Endothelial cell of umbilical vein (primary cell): ENCODE measurements at regions not wholly inside any gene's neighbourhood (a gene's known extent, or its start where the extent isn't known, plus 50 kb on each side); places are given as distances from the start of the nearest gene placed in this dataset.

ENCODE experiments used
- BruUV-seq: library from RNA; stranded (reverse); fragments of 400-500 nt; replicated peaks from 2 replicates; lab custom pipeline; 2021; lab: Mats Ljungman, UMichigan
- CTCF ChIA-PET: fragments of 300-600, 350-600 bp; sonication (Branson Sonifier 250); formaldehyde crosslinking; loops from one replicate; lab custom pipeline; 2021; ENCODE audit warnings: antibody characterized with exemption, inconsistent platforms; lab: Charles Lee
- POLR2A ChIA-PET: fragments of 300-600, 350-600 bp; sonication (Branson Sonifier 250); formaldehyde crosslinking; loops from one replicate; lab custom pipeline; 2021; ENCODE audit warnings: antibody characterized with exemption, inconsistent platforms; lab: Charles Lee
- DNase-seq: peaks from one replicate; pipeline ENCODE4 v3.0.0-alpha.2; 2011; ENCODE audit warnings: low read depth, low spot score
- FAIRE-seq: peaks from 2 replicates; lab custom pipeline; 2011; peaks lifted over from hg19 to GRCh38; lab: Jason Lieb, UNC
- H2AFZ ChIP-seq: 2 replicates; pipeline ENCODE4 v1.6.0; 2012; ENCODE audit warnings: low read depth, low read length, control low read depth, inconsistent platforms
- H3K27ac ChIP-seq: 2 replicates; pipeline ENCODE4 v1.5.1; 2011; ENCODE audit warnings: low read depth, mild to moderate bottlenecking, control low read depth, low read length, moderate library complexity; ENCODE audit not compliant: insufficient read depth
- H3K27me3 ChIP-seq, 2 experiments: 2 replicates each; pipeline versions ENCODE4 v1.6.0 to v1.6.1; 2011; ENCODE audit warnings: low read length in 2 of 2, mixed read lengths in 1 of 2; ENCODE audit not compliant: control insufficient read depth in 2 of 2, insufficient read depth in 2 of 2
- H3K36me3 ChIP-seq, 2 experiments: 2 replicates in 1 of 2; 3 replicates in 1 of 2; pipeline ENCODE4 v1.5.1; 2011; ENCODE audit warnings: low read length in 2 of 2, mild to moderate bottlenecking in 1 of 2, moderate library complexity in 1 of 2; ENCODE audit not compliant: control insufficient read depth in 2 of 2, insufficient read depth in 2 of 2; ENCODE audit errors: extremely low read depth in 1 of 2
- H3K4me1 ChIP-seq: 3 replicates; pipeline ENCODE4 v1.5.1; 2011; ENCODE audit warnings: mild to moderate bottlenecking, low read length; ENCODE audit not compliant: control insufficient read depth, insufficient read depth; ENCODE audit errors: extremely low read depth
- H3K4me2 ChIP-seq: 2 replicates; pipeline ENCODE4 v1.6.1; 2011; ENCODE audit warnings: low read length, control low read depth, mixed read lengths; ENCODE audit not compliant: insufficient read depth
- H3K4me3 ChIP-seq, 3 experiments: fragments of 200-600 bp in 1 of 3; sonication (generic), shearing (Covaris generic) in 1 of 3; replicated peaks in 1 of 3; 2 replicates each; pipeline ENCODE4 v1.5.1; 2011 to 2016; ENCODE audit warnings: control low read depth in 3 of 3, low read length in 3 of 3, mild to moderate bottlenecking in 2 of 3, inconsistent platforms in 1 of 3, low read depth in 1 of 3, moderate library complexity in 1 of 3; ENCODE audit not compliant: insufficient read depth in 1 of 3
- H3K79me2 ChIP-seq: 2 replicates; pipeline ENCODE4 v1.6.0; 2012; ENCODE audit warnings: low read length, inconsistent platforms; ENCODE audit not compliant: control insufficient read depth, insufficient read depth
- H3K9ac ChIP-seq: replicated peaks from 2 replicates; pipeline ENCODE3; 2011; ENCODE audit warnings: low read length, control low read depth; ENCODE audit not compliant: insufficient read depth; ENCODE audit errors: extremely low read depth
- H3K9me1 ChIP-seq: replicated peaks from 3 replicates; pipeline ENCODE4 v1.6.0; 2011; ENCODE audit warnings: mild to moderate bottlenecking, low read length; ENCODE audit not compliant: control insufficient read depth, insufficient read depth; ENCODE audit errors: extremely low read depth
- H3K9me3 ChIP-seq: replicated peaks from 2 replicates; pipeline ENCODE4 v1.5.1; 2012; ENCODE audit warnings: low read length, inconsistent platforms; ENCODE audit not compliant: control insufficient read depth, insufficient read depth
- H4K20me1 ChIP-seq: replicated peaks from 2 replicates; pipeline ENCODE3; 2011; ENCODE audit warnings: mild to moderate bottlenecking, low read length; ENCODE audit not compliant: control insufficient read depth, insufficient read depth; ENCODE audit errors: extremely low read depth
- GATA2 ChIP-seq: IDR thresholded peaks from 2 replicates; pipeline ENCODE4 v1.7.0; 2011; ENCODE audit warnings: low read depth, mild to moderate bottlenecking, moderate library complexity, mixed read lengths, low read length; ENCODE audit not compliant: insufficient read length, insufficient read depth
- JUN ChIP-seq: IDR thresholded peaks from 2 replicates; pipeline ENCODE4 v1.6.1; 2011; ENCODE audit warnings: borderline replicate concordance, low read depth; ENCODE audit not compliant: insufficient read length, insufficient read depth
- MYC ChIP-seq: IDR thresholded peaks from one replicate; pipeline ENCODE4 v1.6.1; 2011; ENCODE audit warnings: mild to moderate bottlenecking, low read depth, low read length
- POLR2A ChIP-seq: IDR thresholded peaks from 2 replicates; pipeline ENCODE4 v1.6.1; 2012; ENCODE audit warnings: low read depth, mild to moderate bottlenecking, control low read depth, low read length
- dilution Hi-C: fragments of 300-500 bp; cut with MboI; formaldehyde crosslinking; loops from one replicate; pipeline ENCODE4 v1.15.0; 2019; ENCODE audit warnings: low sequenced_read_pairs; ENCODE audit not compliant: extremely low pct_ligation_motif_present
- intact Hi-C: fragments of 100-400 bp; cut with micrococcal nuclease; formaldehyde crosslinking; loops from one replicate; pipeline ENCODE4 v1.10.0; 2022
- TF ChIP-seq, protein P1 (sequence below), 2 donors: IDR thresholded peaks; 1 replicate in 1 of 2; 2 replicates in 1 of 2; pipeline ENCODE4 v1.5.1; 2011; ENCODE audit warnings: low read length in 2 of 2, mild to moderate bottlenecking in 2 of 2, moderate library complexity in 2 of 2, control low read depth in 1 of 2, inconsistent platforms in 1 of 2, low read depth in 1 of 2; ENCODE audit not compliant: insufficient read depth in 1 of 2; ENCODE audit errors: extremely low read depth in 1 of 2
- TF ChIP-seq, protein P2 (sequence below): IDR thresholded peaks from 2 replicates; pipeline ENCODE4 v1.6.1; 2011; ENCODE audit not compliant: insufficient read depth, insufficient read length

DNA sequence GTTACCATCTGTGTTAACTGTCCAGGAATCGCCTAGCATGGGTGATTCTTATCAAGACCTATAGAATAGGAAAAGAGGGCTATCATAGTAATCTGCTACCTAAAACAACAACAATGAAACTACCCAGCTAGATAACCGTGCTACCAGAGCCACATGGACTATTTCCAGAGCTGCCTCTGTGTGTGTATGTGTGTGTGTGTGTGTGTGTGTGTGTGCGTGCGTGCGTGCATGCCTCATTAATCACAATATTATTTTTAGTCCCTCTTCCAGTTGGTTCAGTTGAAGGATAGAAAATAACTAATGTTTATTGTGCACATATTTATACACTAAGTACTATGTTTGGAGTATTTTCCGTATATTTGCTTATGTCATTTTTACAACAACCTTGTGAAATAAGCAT, 201.1 kb downstream of the SP3 start:
- intact Hi-C loops (no loop called here), dilution Hi-C loops (no loop called here)
- Histone ChIP-seq H3K36me3 (no peaks in the 10 kb centered on the region), H2AFZ (no peak overlapping the region), H3K79me2 (no peaks in the 10 kb centered on the region), H3K9me3 (no peaks in the 10 kb centered on the region), H4K20me1 (no peaks in the 10 kb centered on the region), H3K27ac (no peak overlapping the region), H3K4me2 (no peak overlapping the region), H3K9me1 (no peaks in the 10 kb centered on the region), H3K4me1 (no peaks in the 10 kb centered on the region), H3K9ac (no peak overlapping the region), H3K27me3 (peaks cover 2 to 3% of the 10 kb centered on the region in 2 experiments), H3K4me3 (no peak overlapping the region)
- ChIA-PET POLR2A (no interaction called here), CTCF (interaction anchor here (0.7 kb wide), 1 partner anchor 361 kb away, joined by 3 read pairs; no protein-coding TSS in a partner anchor)
- BruUV-seq, result no TSS peak
- TF ChIP-seq, protein P1, sequence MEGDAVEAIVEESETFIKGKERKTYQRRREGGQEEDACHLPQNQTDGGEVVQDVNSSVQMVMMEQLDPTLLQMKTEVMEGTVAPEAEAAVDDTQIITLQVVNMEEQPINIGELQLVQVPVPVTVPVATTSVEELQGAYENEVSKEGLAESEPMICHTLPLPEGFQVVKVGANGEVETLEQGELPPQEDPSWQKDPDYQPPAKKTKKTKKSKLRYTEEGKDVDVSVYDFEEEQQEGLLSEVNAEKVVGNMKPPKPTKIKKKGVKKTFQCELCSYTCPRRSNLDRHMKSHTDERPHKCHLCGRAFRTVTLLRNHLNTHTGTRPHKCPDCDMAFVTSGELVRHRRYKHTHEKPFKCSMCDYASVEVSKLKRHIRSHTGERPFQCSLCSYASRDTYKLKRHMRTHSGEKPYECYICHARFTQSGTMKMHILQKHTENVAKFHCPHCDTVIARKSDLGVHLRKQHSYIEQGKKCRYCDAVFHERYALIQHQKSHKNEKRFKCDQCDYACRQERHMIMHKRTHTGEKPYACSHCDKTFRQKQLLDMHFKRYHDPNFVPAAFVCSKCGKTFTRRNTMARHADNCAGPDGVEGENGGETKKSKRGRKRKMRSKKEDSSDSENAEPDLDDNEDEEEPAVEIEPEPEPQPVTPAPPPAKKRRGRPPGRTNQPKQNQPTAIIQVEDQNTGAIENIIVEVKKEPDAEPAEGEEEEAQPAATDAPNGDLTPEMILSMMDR (IDR thresholded peaks at IDR 0.05; ENCODE audit: extremely low read depth in 1 of 2, insufficient read depth in 1 of 2, low read depth in 1 of 2, low read length in 2 of 2), result no peak
- TF ChIP-seq GATA2, result no peak
- TF ChIP-seq JUN, result no peak
- TF ChIP-seq POLR2A, result no peak
- no peak for TF ChIP-seq MYC
- TF ChIP-seq, protein P2, sequence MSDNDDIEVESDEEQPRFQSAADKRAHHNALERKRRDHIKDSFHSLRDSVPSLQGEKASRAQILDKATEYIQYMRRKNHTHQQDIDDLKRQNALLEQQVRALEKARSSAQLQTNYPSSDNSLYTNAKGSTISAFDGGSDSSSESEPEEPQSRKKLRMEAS, result no peak
- FAIRE-seq (no peak), DNase-seq (no peak)
